Caco-2 (cell line): ENCODE measurements at regions not wholly inside any gene's neighbourhood (a gene's known extent, or its start where the extent isn't known, plus 50 kb on each side); places are given as distances from the start of the nearest gene placed in this dataset.

Experiments used
- BruUV-seq: library from RNA; stranded (reverse); fragments of 400-500 nt; replicated peaks from 2 replicates; lab custom pipeline; 2021; lab: Mats Ljungman, UMichigan
- CTCF ChIA-PET: fragments of 300-600 bp; sonication (Branson Sonifier 250); formaldehyde crosslinking; loops from one replicate; lab custom pipeline; 2022; ENCODE audit warnings: antibody characterized with exemption; lab: Charles Lee
- POLR2A ChIA-PET: fragments of 300-600 bp; sonication (Branson Sonifier 250); formaldehyde crosslinking; loops from one replicate; lab custom pipeline; 2022; ENCODE audit warnings: antibody characterized with exemption; lab: Charles Lee
- DNase-seq, 2 experiments: peaks; one replicate each; pipeline versions ENCODE4 v3.0.0 to v3.0.0-alpha.2; 2020 to 2022
- H3K27me3 ChIP-seq: replicated peaks from 2 replicates; pipeline ENCODE4 v1.6.0; 2011; ENCODE audit warnings: low read length; ENCODE audit not compliant: control insufficient read depth, insufficient read depth
- H3K36me3 ChIP-seq: 2 replicates; pipeline ENCODE4 v1.5.1; 2011; ENCODE audit warnings: low read length; ENCODE audit not compliant: control insufficient read depth, insufficient read depth
- H3K4me1 ChIP-seq: fragments of 250-450 bp; sonication (Bioruptor Pico); 2 replicates; pipeline ENCODE4 v1.5.1; 2020; ENCODE audit warnings: mild to moderate bottlenecking
- H3K4me3 ChIP-seq: 2 replicates; pipeline ENCODE4 v1.5.1; 2011; ENCODE audit warnings: low read depth, mild to moderate bottlenecking, control low read depth, low read length
- H3K9me3 ChIP-seq: fragments of 250-450 bp; sonication (Bioruptor Pico); 2 replicates; pipeline ENCODE4 v1.5.1; 2020; ENCODE audit warnings: mild to moderate bottlenecking, moderate library complexity
- H3K27ac Mint-ChIP-seq: one replicate; pipeline ENCODE4 v1.8.0; 2022; ENCODE audit warnings: mixed read lengths; ENCODE audit not compliant: unreplicated experiment
- H3K27me3 Mint-ChIP-seq: one replicate; pipeline ENCODE4 v1.8.0; 2022; ENCODE audit warnings: mixed read lengths; ENCODE audit not compliant: insufficient read depth, unreplicated experiment
- H3K36me3 Mint-ChIP-seq: one replicate; pipeline ENCODE4 v1.8.0; 2022; ENCODE audit warnings: mild to moderate bottlenecking, mixed read lengths; ENCODE audit not compliant: insufficient read depth, unreplicated experiment
- H3K4me1 Mint-ChIP-seq: one replicate; pipeline ENCODE4 v1.8.0; 2022; ENCODE audit warnings: low read depth, mixed read lengths; ENCODE audit not compliant: unreplicated experiment
- H3K4me3 Mint-ChIP-seq: one replicate; pipeline ENCODE4 v1.8.0; 2022; ENCODE audit warnings: mild to moderate bottlenecking, moderate library complexity, mixed read lengths; ENCODE audit not compliant: unreplicated experiment
- H3K9me3 Mint-ChIP-seq: one replicate; pipeline ENCODE4 v1.8.0; 2022; ENCODE audit warnings: mixed read lengths; ENCODE audit not compliant: unreplicated experiment
- CTCF ChIP-seq, 2 experiments: fragments of 200-600 bp in 1 of 2; IDR thresholded peaks; 1 replicate in 1 of 2; 2 replicates in 1 of 2; pipeline versions ENCODE4 v1.5.1 to v1.8.0; 2011 to 2022; ENCODE audit warnings: antibody characterized with exemption in 1 of 2, control low read depth in 1 of 2, inconsistent platforms in 1 of 2, low read depth in 1 of 2, low read length in 1 of 2, mild to moderate bottlenecking in 1 of 2, moderate library complexity in 1 of 2; ENCODE audit not compliant: insufficient read depth in 1 of 2, severe bottlenecking in 1 of 2, unreplicated experiment in 1 of 2
- intact Hi-C: fragments of 100-400 bp; cut with micrococcal nuclease; formaldehyde crosslinking; loops from one replicate; pipeline ENCODE4 v1.10.0; 2022; ENCODE audit not compliant: unreplicated experiment

GRCh38 chr4:63717384-63717783 lies 691.9 kb downstream of the TECRL start:
- Mint-ChIP-seq H3K27me3 (peaks cover 2% of the 10 kb centered on the region), H3K36me3 (no peaks in the 10 kb centered on the region), H3K4me1 (no peaks in the 10 kb centered on the region), H3K27ac (no peak overlapping the region), H3K4me3 (no peak overlapping the region), H3K9me3 (no peaks in the 10 kb centered on the region)
- Histone ChIP-seq H3K27me3 (no peaks in the 10 kb centered on the region), H3K4me1 (no peaks in the 10 kb centered on the region), H3K9me3 (no peaks in the 10 kb centered on the region), H3K36me3 (no peaks in the 10 kb centered on the region), H3K4me3 (no peak overlapping the region)
- peak in 1 of 2 experiments; percentile 20 for DNase-seq
- no TSS peak for BruUV-seq
- TF ChIP-seq CTCF (IDR thresholded peaks at IDR 0.05; ENCODE audit: insufficient read depth in 1 of 2, low read depth in 1 of 2, low read length in 1 of 2, severe bottlenecking in 1 of 2, unreplicated experiment in 1 of 2), result peak; percentile 31 to 44
- POLR2A ChIA-PET, result no interaction called here
- intact Hi-C loops, result loop anchor here (1.0 kb wide), 2 partner anchors 189 to 420 kb away; no protein-coding TSS in a partner anchor
- CTCF ChIA-PET, result no interaction called here

GRCh38 chr4:63708661-63709060 lies 700.6 kb downstream of the TECRL start:
- ChIA-PET CTCF (no interaction called here), POLR2A (no interaction called here)
- H3K36me3 ChIP-seq, result no peaks in the 10 kb centered on the region
- H3K9me3 Mint-ChIP-seq, result no peaks in the 10 kb centered on the region
- no peaks in the 10 kb centered on the region for H3K4me1 Mint-ChIP-seq
- no peaks in the 10 kb centered on the region for H3K4me1 ChIP-seq
- H3K27me3 Mint-ChIP-seq, result no peaks in the 10 kb centered on the region
- H3K4me3 Mint-ChIP-seq, result no peak overlapping the region
- no peak for TF ChIP-seq CTCF (IDR thresholded peaks at IDR 0.05; ENCODE audit: insufficient read depth in 1 of 2, low read depth in 1 of 2, low read length in 1 of 2, severe bottlenecking in 1 of 2, unreplicated experiment in 1 of 2)
- no peaks in the 10 kb centered on the region for H3K27me3 ChIP-seq
- no TSS peak for BruUV-seq
- no peak for DNase-seq
- intact Hi-C loops, result no loop called here
- no peaks in the 10 kb centered on the region for H3K36me3 Mint-ChIP-seq
- H3K9me3 ChIP-seq, result no peaks in the 10 kb centered on the region
- no peak overlapping the region for H3K27ac Mint-ChIP-seq
- H3K4me3 ChIP-seq, result no peak overlapping the region

- no peak for TF ChIP-seq CTCF (IDR thresholded peaks at IDR 0.05; ENCODE audit: insufficient read depth in 1 of 2, low read depth in 1 of 2, low read length in 1 of 2, severe bottlenecking in 1 of 2, unreplicated experiment in 1 of 2)
- no peak for DNase-seq
- Histone ChIP-seq H3K9me3 (no peaks in the 10 kb centered on the region), H3K27me3 (no peaks in the 10 kb centered on the region), H3K36me3 (no peaks in the 10 kb centered on the region), H3K4me3 (no peak overlapping the region), H3K4me1 (no peaks in the 10 kb centered on the region)
- intact Hi-C loops, result no loop called here
- POLR2A ChIA-PET, result no interaction called here
- Mint-ChIP-seq H3K27me3 (no peaks in the 10 kb centered on the region), H3K4me3 (no peak overlapping the region), H3K27ac (no peak overlapping the region), H3K9me3 (no peaks in the 10 kb centered on the region), H3K4me1 (no peaks in the 10 kb centered on the region), H3K36me3 (no peaks in the 10 kb centered on the region)
- CTCF ChIA-PET, result no interaction called here
- no TSS peak for BruUV-seq
Observed at GRCh38 chr4:63700569-63700968, 708.7 kb downstream of the TECRL start.
